ENCODE measurements at regions not wholly inside any gene's neighbourhood (a gene's known extent, or its start where the extent isn't known, plus 50 kb on each side); places are given as distances from the start of the nearest gene placed in this dataset.

DNA sequence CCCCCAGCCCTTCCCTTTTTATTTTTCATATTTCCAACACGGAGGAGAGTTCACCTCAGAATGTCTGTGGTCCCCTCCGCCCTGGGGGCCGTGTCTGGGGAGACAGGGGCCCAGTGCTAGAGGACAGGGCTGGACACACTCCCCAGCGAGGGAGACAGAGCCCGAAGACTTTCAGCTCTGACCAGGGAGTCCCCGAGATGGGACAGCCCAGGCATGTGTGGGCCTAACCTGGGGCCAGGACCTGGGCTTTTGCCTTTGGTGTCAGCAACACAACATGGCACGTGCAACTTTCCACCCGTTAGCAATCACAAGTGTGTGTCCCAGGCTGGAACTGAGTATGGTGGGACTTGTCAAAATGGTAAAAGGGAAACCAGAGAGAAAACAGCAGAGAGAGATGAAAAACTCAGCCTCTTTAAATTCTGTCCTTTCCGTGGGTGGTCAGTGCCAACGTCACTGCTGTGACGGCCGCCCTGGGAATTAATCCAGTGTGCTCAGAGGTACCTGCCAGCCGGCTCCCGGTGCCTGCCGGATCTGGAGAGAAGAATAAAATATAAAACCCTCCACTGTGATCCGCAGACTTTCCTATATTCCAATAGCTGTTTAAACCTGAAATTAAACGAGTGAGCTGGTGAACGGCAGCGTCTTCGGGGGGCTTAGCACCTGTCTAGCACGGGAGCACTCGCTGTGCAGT, 245.8 kb downstream of the EIPR1 start:
- TF ChIP-seq FOXA1 (IDR thresholded peaks at IDR 0.05) (no peak), YY1 (IDR thresholded peaks at IDR 0.05) (no peak), SP1 (IDR thresholded peaks at IDR 0.05) (no peak), ZBTB33 (IDR thresholded peaks at IDR 0.05) (no peak), FOXA2 (IDR thresholded peaks at IDR 0.05) (no peak)
- TF ChIP-seq, protein P1, sequence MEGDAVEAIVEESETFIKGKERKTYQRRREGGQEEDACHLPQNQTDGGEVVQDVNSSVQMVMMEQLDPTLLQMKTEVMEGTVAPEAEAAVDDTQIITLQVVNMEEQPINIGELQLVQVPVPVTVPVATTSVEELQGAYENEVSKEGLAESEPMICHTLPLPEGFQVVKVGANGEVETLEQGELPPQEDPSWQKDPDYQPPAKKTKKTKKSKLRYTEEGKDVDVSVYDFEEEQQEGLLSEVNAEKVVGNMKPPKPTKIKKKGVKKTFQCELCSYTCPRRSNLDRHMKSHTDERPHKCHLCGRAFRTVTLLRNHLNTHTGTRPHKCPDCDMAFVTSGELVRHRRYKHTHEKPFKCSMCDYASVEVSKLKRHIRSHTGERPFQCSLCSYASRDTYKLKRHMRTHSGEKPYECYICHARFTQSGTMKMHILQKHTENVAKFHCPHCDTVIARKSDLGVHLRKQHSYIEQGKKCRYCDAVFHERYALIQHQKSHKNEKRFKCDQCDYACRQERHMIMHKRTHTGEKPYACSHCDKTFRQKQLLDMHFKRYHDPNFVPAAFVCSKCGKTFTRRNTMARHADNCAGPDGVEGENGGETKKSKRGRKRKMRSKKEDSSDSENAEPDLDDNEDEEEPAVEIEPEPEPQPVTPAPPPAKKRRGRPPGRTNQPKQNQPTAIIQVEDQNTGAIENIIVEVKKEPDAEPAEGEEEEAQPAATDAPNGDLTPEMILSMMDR (IDR thresholded peaks at IDR 0.05; ENCODE audit: low read depth, low read length, missing input control): no peak
- TF ChIP-seq, protein P2, sequence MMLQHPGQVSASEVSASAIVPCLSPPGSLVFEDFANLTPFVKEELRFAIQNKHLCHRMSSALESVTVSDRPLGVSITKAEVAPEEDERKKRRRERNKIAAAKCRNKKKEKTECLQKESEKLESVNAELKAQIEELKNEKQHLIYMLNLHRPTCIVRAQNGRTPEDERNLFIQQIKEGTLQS (IDR thresholded peaks at IDR 0.05): no peak

All from liver (tissue), 3 donors.